ENCODE measurements at regions not wholly inside any gene's neighbourhood (a gene's known extent, or its start where the extent isn't known, plus 50 kb on each side); places are given as distances from the start of the nearest gene placed in this dataset.

DNA sequence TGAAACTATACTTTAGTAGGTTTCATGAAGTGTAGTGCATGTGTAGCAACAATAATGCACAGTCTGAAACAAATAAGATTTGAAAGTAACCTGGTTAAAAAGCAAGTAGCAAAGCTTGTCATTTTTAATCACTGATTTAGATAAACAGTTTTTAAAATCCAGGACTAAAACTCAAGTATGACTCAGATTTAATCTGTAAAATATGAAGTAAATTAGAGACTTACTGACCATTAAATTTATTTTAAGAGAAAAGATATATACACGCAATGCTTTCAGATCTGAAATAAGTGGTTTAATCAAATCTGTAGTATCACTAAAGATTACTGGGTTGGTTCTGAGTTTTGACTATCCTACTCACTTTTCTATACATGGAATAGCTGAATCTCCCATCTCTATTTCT is 300.7 kb upstream of the RBMS3 start:
- Mint-ChIP-seq H3K9me3 (no peaks in the 10 kb centered on the region), H3K4me1 (no peaks in the 10 kb centered on the region), H3K36me3 (ENCODE audit: low read depth) (no peaks in the 10 kb centered on the region), H3K27ac (no peak overlapping the region), H3K4me3 (no peak overlapping the region), H3K27me3 (ENCODE audit: low read depth, poor library complexity) (no peaks in the 10 kb centered on the region)
- no peak for DNase-seq
- TF ChIP-seq, protein P1, sequence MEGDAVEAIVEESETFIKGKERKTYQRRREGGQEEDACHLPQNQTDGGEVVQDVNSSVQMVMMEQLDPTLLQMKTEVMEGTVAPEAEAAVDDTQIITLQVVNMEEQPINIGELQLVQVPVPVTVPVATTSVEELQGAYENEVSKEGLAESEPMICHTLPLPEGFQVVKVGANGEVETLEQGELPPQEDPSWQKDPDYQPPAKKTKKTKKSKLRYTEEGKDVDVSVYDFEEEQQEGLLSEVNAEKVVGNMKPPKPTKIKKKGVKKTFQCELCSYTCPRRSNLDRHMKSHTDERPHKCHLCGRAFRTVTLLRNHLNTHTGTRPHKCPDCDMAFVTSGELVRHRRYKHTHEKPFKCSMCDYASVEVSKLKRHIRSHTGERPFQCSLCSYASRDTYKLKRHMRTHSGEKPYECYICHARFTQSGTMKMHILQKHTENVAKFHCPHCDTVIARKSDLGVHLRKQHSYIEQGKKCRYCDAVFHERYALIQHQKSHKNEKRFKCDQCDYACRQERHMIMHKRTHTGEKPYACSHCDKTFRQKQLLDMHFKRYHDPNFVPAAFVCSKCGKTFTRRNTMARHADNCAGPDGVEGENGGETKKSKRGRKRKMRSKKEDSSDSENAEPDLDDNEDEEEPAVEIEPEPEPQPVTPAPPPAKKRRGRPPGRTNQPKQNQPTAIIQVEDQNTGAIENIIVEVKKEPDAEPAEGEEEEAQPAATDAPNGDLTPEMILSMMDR (IDR thresholded peaks at IDR 0.05) = no peak

DNA sequence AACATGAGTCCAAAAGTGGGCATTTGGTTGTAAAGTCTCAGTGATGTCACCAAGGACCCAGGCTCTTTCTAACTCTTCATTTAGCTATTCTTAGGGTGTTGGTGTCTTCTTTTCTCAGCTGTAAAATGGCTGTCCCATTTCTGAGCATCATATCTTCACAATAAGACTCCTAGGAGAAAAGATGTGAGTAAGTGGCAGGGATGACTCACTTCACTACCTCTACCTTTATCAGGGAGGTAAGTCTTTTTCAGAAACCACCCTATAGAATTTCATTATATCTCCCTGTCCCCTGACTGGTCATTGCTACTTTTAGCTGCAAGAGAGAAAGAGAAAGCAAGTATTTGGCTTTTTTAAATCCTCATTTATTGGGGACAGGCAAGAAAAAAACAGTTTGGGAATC is 300.2 kb upstream of the RBMS3 start:
- TF ChIP-seq, protein P1 (IDR thresholded peaks at IDR 0.05) = no peak
- Mint-ChIP-seq H3K27me3 (ENCODE audit: low read depth, poor library complexity) (no peaks in the 10 kb centered on the region), H3K9me3 (no peaks in the 10 kb centered on the region), H3K4me1 (no peaks in the 10 kb centered on the region), H3K36me3 (ENCODE audit: low read depth) (no peaks in the 10 kb centered on the region), H3K4me3 (no peak overlapping the region), H3K27ac (no peak overlapping the region)
- no peak for DNase-seq

DNA sequence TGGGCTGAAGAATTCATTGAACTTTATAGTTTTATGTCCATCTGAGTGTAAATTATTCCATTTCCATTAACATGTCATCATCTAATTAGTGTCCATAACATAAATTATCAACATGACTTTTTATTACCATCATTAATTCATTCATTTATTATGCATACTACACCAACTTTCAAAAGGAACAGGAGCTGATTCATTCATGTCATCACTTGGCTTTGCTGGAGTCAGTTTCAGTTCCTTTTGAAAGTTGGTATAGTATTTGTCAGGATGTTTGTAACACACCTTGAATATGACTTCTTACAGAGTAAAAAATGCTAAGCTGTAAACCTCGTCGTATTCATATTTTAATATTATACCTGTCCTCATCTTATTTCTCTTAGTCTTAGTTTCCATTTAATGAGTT is 298.0 kb upstream of the RBMS3 start:
- Mint-ChIP-seq H3K4me1 (no peaks in the 10 kb centered on the region), H3K27me3 (ENCODE audit: low read depth, poor library complexity) (no peaks in the 10 kb centered on the region), H3K4me3 (no peak overlapping the region), H3K27ac (no peak overlapping the region), H3K36me3 (ENCODE audit: low read depth) (no peaks in the 10 kb centered on the region), H3K9me3 (no peaks in the 10 kb centered on the region)
- TF ChIP-seq, protein P1 (IDR thresholded peaks at IDR 0.05) = no peak
- DNase-seq = no peak

DNA sequence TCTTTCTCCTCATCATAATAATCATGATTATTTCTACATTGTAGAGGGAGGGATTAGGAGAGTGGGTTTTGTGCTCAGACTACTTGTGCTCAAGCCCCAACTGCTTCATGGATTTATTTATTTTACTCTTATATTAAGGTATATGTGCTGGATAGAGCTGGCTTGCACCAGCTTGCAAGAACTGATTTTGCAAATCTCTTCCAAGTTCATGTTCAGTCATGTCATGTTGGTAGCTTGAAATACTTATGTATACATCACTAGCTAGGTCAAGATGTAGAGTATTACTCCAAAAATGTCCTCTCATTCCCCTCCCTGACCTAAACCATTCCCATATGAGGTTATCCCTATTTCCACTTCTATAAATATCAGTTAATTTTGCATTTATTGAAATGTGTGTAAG is 293.9 kb upstream of the RBMS3 start:
- Mint-ChIP-seq H3K36me3 (ENCODE audit: low read depth) (no peaks in the 10 kb centered on the region), H3K27ac (no peak overlapping the region), H3K9me3 (peaks cover 11% of the 10 kb centered on the region), H3K27me3 (ENCODE audit: low read depth, poor library complexity) (no peaks in the 10 kb centered on the region), H3K4me1 (peaks cover 5% of the 10 kb centered on the region), H3K4me3 (no peak overlapping the region)
- no peak for DNase-seq
- TF ChIP-seq, protein P1 (IDR thresholded peaks at IDR 0.05) = no peak

DNA sequence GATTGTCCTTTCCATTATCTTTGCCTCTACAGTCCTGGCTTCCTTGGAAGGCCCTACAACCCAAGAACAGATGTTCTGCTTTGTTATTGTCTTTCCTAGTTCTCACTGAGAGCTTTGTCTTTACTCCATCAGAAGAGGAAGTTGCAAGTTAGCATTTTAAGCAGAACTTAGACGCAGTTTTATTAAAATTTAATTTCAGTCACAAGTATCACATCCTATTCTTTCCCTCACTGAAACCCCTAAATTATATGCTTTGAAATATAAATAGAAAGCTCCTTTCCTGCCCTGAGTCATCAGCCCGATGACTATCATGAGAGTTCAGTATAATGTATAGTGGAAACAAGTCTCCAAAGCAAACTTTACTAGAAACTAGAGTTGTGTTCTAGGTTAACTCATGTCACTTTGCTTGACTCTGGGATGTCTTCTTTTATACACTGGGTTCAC is 291.2 kb upstream of the RBMS3 start:
- no peaks in the 10 kb centered on the region for H3K36me3 Mint-ChIP-seq (ENCODE audit: low read depth)
- H3K27ac Mint-ChIP-seq = no peak overlapping the region
- H3K9me3 Mint-ChIP-seq = peaks cover 11% of the 10 kb centered on the region
- no peak overlapping the region for H3K4me3 Mint-ChIP-seq
- H3K4me1 Mint-ChIP-seq = peaks cover 5% of the 10 kb centered on the region
- no peak for DNase-seq
- H3K27me3 Mint-ChIP-seq (ENCODE audit: low read depth, poor library complexity) = no peaks in the 10 kb centered on the region
- TF ChIP-seq, protein P1 (IDR thresholded peaks at IDR 0.05) = no peak

DNA sequence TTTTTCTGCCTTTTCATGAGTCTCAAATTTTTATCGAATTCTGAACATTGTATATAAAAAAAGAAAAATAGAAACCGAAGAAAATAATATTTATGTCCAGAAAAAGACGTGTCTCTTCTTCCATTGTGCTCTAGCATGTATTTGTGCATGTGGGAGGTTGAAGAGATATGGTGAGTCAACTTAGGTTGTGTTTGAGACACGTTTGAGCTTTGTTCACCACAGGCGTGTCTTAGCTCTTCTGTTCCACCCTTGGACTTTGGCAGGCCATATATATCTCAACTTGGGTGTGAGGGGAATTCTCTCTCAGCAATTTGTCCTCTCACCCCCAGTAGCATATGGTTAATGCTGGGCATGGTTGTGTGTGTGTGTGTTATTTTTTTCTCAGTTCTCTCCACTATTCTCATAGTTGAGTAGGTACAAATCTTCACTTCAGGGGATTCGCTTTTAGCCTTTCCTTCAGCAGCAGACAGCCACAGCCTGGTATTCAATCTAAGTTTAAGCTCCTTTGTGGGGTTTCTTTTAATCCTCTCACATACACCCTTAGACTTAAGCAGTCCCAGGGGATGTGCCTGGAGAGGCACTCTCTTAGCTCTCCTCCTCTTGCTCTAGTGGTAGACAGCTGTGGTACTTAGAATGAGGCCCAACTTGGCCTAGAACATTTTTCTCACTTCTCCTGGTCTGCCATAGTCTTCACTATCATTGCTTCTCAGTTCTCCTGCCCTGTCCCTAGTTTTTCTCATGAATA is 286.5 kb upstream of the RBMS3 start:
- Mint-ChIP-seq H3K27ac (no peak overlapping the region), H3K36me3 (ENCODE audit: low read depth) (no peaks in the 10 kb centered on the region), H3K27me3 (ENCODE audit: low read depth, poor library complexity) (no peaks in the 10 kb centered on the region), H3K9me3 (peaks cover 13% of the 10 kb centered on the region), H3K4me3 (no peak overlapping the region), H3K4me1 (peaks cover under 1% of the 10 kb centered on the region)
- DNase-seq = no peak
- TF ChIP-seq, protein P1 (IDR thresholded peaks at IDR 0.05) = no peak

All from nephron progenitor cell (in vitro differentiated cells).